Esophagus squamous epithelium (tissue), 5 donors: ENCODE measurements at regions not wholly inside any gene's neighbourhood (a gene's known extent, or its start where the extent isn't known, plus 50 kb on each side); places are given as distances from the start of the nearest gene placed in this dataset.

Experiments
- DNase-seq: peaks from one replicate; lab custom pipeline; 2025; lab: John Stamatoyannopoulos, UW
- H3K27ac ChIP-seq, 4 donors: fragments of 200-600 bp; sonication (generic); one replicate each; pipeline ENCODE4 v1.5.1; 2016 to 2019; ENCODE audit warnings: mild to moderate bottlenecking in 1 of 4
- H3K27me3 ChIP-seq, 4 donors: fragments of 200-600 bp; sonication (generic); 1 replicate in 3 of 4; 2 replicates in 1 of 4; pipeline versions ENCODE4 v1.5.1 to v1.6.0; 2017 to 2021; ENCODE audit warnings: antibody characterized with exemption in 1 of 4
- H3K36me3 ChIP-seq, 3 donors: fragments of 200-600 bp; sonication (generic); one replicate each; pipeline ENCODE4 v1.5.1; 2016 to 2019
- H3K4me1 ChIP-seq, 3 donors: fragments of 200-600 bp; sonication (generic); one replicate each; pipeline ENCODE4 v1.5.1; 2017 to 2019
- H3K4me3 ChIP-seq, 4 donors: fragments of 200-600 bp; sonication (generic); 1 replicate in 3 of 4; 2 replicates in 1 of 4; pipeline ENCODE4 v1.5.1; 2016 to 2019; ENCODE audit warnings: mild to moderate bottlenecking in 2 of 4, moderate library complexity in 1 of 4
- H3K9me3 ChIP-seq, 3 donors: fragments of 200-600 bp; sonication (generic); one replicate each; pipeline ENCODE4 v1.5.1; 2016 to 2019
- CTCF ChIP-seq, 6 experiments: fragments of 450-650 bp in 4 of 6; fragments of 200-600 bp in 2 of 6; sonication (generic) in 2 of 6; IDR thresholded peaks; one replicate each; pipeline ENCODE4 v1.5.1; 2016 to 2019; ENCODE audit warnings: antibody characterized with exemption in 6 of 6, mild to moderate bottlenecking in 4 of 6, moderate library complexity in 4 of 6
- POLR2A ChIP-seq, 4 donors: fragments of 450-650 bp; IDR thresholded peaks; one replicate each; pipeline ENCODE4 v1.6.1; 2017; ENCODE audit warnings: antibody characterized with exemption in 4 of 4, mild to moderate bottlenecking in 4 of 4, moderate library complexity in 3 of 4
- WGBS, 2 donors: methylation state at CpG; one replicate each; pipeline ENCODE4 v1.1.5; 2018; 5-methylcytosine and 5-hydroxymethylcytosine counted together
- intact Hi-C: fragments of 100-400 bp; cut with DNase I; formaldehyde crosslinking; loops from one replicate; pipeline ENCODE4 v1.15.0; 2022
- donor health status: DM: yes; HTN: yes; CAD: no.

- Histone ChIP-seq H3K4me1 (no peaks in the 10 kb centered on the region), H3K4me3 (no peak overlapping the region), H3K9me3 (no peaks in the 10 kb centered on the region), H3K27me3 (no peaks in the 10 kb centered on the region), H3K27ac (no peak overlapping the region), H3K36me3 (no peaks in the 10 kb centered on the region)
- DNase-seq, result no peak
- 40 to 42% methylated on average over 6 of the region's 6 CpGs for WGBS, 2 donors
- intact Hi-C loops, result no loop called here
- TF ChIP-seq CTCF (IDR thresholded peaks at IDR 0.05) (no peak), POLR2A (IDR thresholded peaks at IDR 0.05) (no peak)
These were observed 1523.7 kb upstream of the PIK3C3 start for GRCh38 chr18:40431071-40431985.

GRCh38 chr18:40423291-40423690 is 1531.7 kb upstream of the PIK3C3 start:
- no peaks in the 10 kb centered on the region for H3K4me1 ChIP-seq
- WGBS, 2 donors, result 49 to 78% methylated on average over 2 of the region's 2 CpGs
- intact Hi-C loops, result no loop called here
- TF ChIP-seq CTCF (IDR thresholded peaks at IDR 0.05) (no peak), POLR2A (IDR thresholded peaks at IDR 0.05) (no peak)
- DNase-seq, result no peak
- no peaks in the 10 kb centered on the region for H3K27me3 ChIP-seq
- H3K4me3 ChIP-seq, result no peak overlapping the region
- no peaks in the 10 kb centered on the region for H3K9me3 ChIP-seq
- no peaks in the 10 kb centered on the region for H3K36me3 ChIP-seq
- H3K27ac ChIP-seq, result no peak overlapping the region

- H3K9me3 ChIP-seq, result no peaks in the 10 kb centered on the region
- H3K27me3 ChIP-seq, result no peaks in the 10 kb centered on the region
- 59 to 73% methylated on average over 1 of the region's 1 CpG for WGBS, 2 donors
- TF ChIP-seq POLR2A (IDR thresholded peaks at IDR 0.05), result no peak
- no peak for TF ChIP-seq CTCF (IDR thresholded peaks at IDR 0.05)
- intact Hi-C loops, result no loop called here
- no peaks in the 10 kb centered on the region for H3K4me1 ChIP-seq
- no peak for DNase-seq
- H3K4me3 ChIP-seq, result no peak overlapping the region
- H3K36me3 ChIP-seq, result no peaks in the 10 kb centered on the region
- H3K27ac ChIP-seq, result no peak overlapping the region
These were observed 1534.4 kb upstream of the PIK3C3 start for GRCh38 chr18:40420675-40421074.

GRCh38 chr18:40417501-40417900 is 1537.5 kb upstream of the PIK3C3 start:
- Histone ChIP-seq H3K27me3 (no peaks in the 10 kb centered on the region), H3K4me1 (no peaks in the 10 kb centered on the region), H3K36me3 (no peaks in the 10 kb centered on the region), H3K9me3 (no peaks in the 10 kb centered on the region), H3K27ac (no peak overlapping the region), H3K4me3 (no peak overlapping the region)
- DNase-seq, result no peak
- 18 to 62% methylated on average over 1 of the region's 1 CpG for WGBS, 2 donors
- intact Hi-C loops, result no loop called here
- no peak for TF ChIP-seq CTCF (IDR thresholded peaks at IDR 0.05)
- TF ChIP-seq POLR2A (IDR thresholded peaks at IDR 0.05), result no peak

GRCh38 chr18:40415821-40416220 is 1539.2 kb upstream of the PIK3C3 start:
- no peaks in the 10 kb centered on the region for H3K27me3 ChIP-seq
- no peak overlapping the region for H3K4me3 ChIP-seq
- TF ChIP-seq CTCF (IDR thresholded peaks at IDR 0.05) (no peak), POLR2A (IDR thresholded peaks at IDR 0.05) (no peak)
- 56 to 79% methylated on average over 3 of the region's 3 CpGs for WGBS, 2 donors
- DNase-seq, result no peak
- intact Hi-C loops, result no loop called here
- H3K27ac ChIP-seq, result no peak overlapping the region
- no peaks in the 10 kb centered on the region for H3K4me1 ChIP-seq
- H3K9me3 ChIP-seq, result no peaks in the 10 kb centered on the region
- H3K36me3 ChIP-seq, result no peaks in the 10 kb centered on the region
